Keratinocyte (primary cell): ENCODE measurements at regions not wholly inside any gene's neighbourhood (a gene's known extent, or its start where the extent isn't known, plus 50 kb on each side); places are given as distances from the start of the nearest gene placed in this dataset.

Source experiments
- DNase-seq: peaks from one replicate; pipeline ENCODE4 v3.0.0-alpha.2; 2011; ENCODE audit warnings: low read depth, missing footprints, low spot score
- FAIRE-seq: peaks from 2 replicates; lab custom pipeline; 2011; peaks lifted over from hg19 to GRCh38; lab: Jason Lieb, UNC
- H2AFZ ChIP-seq: 2 replicates; pipeline ENCODE4 v1.6.0; 2012; ENCODE audit warnings: low read length, control low read depth, inconsistent platforms; ENCODE audit not compliant: control insufficient read depth
- H3K27ac ChIP-seq: 2 replicates; pipeline ENCODE4 v1.5.1; 2011; ENCODE audit warnings: low read length; ENCODE audit not compliant: control insufficient read depth, insufficient read depth
- H3K27me3 ChIP-seq: 3 replicates; pipeline ENCODE4 v1.6.0; 2011; ENCODE audit warnings: low read length; ENCODE audit not compliant: control insufficient read depth, insufficient read depth; ENCODE audit errors: extremely low read depth
- H3K36me3 ChIP-seq, 2 experiments: 2 replicates in 1 of 2; 3 replicates in 1 of 2; pipeline ENCODE4 v1.5.1; 2011; ENCODE audit warnings: low read length in 2 of 2, mild to moderate bottlenecking in 1 of 2; ENCODE audit not compliant: control insufficient read depth in 2 of 2, insufficient read depth in 2 of 2; ENCODE audit errors: extremely low read depth in 1 of 2
- H3K4me1 ChIP-seq: 3 replicates; pipeline ENCODE4 v1.5.1; 2011; ENCODE audit warnings: low read length; ENCODE audit not compliant: control insufficient read depth, insufficient read depth; ENCODE audit errors: extremely low read depth
- H3K4me2 ChIP-seq: 3 replicates; pipeline ENCODE4 v1.6.0; 2011; ENCODE audit warnings: low read depth, low read length; ENCODE audit not compliant: control insufficient read depth, insufficient read depth; ENCODE audit errors: extremely low read depth
- H3K4me3 ChIP-seq, 3 experiments: fragments of 200-600 bp in 1 of 3; sonication (generic) in 1 of 3; 2 replicates in 2 of 3; 3 replicates in 1 of 3; pipeline ENCODE4 v1.5.1; 2011 to 2016; ENCODE audit warnings: low read length in 3 of 3, mild to moderate bottlenecking in 3 of 3, control low read depth in 2 of 3, inconsistent platforms in 1 of 3, low read depth in 1 of 3, mixed read lengths in 1 of 3, mixed run types in 1 of 3, moderate library complexity in 1 of 3; ENCODE audit not compliant: control insufficient read depth in 2 of 3, insufficient read depth in 2 of 3; ENCODE audit errors: extremely low read depth in 1 of 3
- H3K79me2 ChIP-seq: 2 replicates; pipeline ENCODE4 v1.6.0; 2012; ENCODE audit warnings: low read length; ENCODE audit not compliant: control insufficient read depth, insufficient read depth
- H3K9ac ChIP-seq: 3 replicates; pipeline ENCODE4 v1.6.0; 2011; ENCODE audit warnings: low read length; ENCODE audit not compliant: control insufficient read depth, insufficient read depth; ENCODE audit errors: extremely low read depth
- H3K9me1 ChIP-seq: 3 replicates; pipeline ENCODE4 v1.6.0; 2011; ENCODE audit warnings: low read length; ENCODE audit not compliant: control insufficient read depth, insufficient read depth; ENCODE audit errors: extremely low read depth
- H3K9me3 ChIP-seq: 2 replicates; pipeline ENCODE4 v1.5.1; 2012; ENCODE audit warnings: low read depth, low read length; ENCODE audit not compliant: control insufficient read depth
- H4K20me1 ChIP-seq: 3 replicates; pipeline ENCODE4 v1.6.0; 2011; ENCODE audit warnings: low read length; ENCODE audit not compliant: control insufficient read depth, insufficient read depth; ENCODE audit errors: extremely low read depth
- EZH2 ChIP-seq: IDR thresholded peaks from one replicate; pipeline ENCODE4 v1.6.1; 2012; ENCODE audit warnings: inconsistent platforms, mild to moderate bottlenecking, low read length, moderate library complexity
- dilution Hi-C: fragments of 300-500 bp; cut with MboI; formaldehyde crosslinking; loops from one replicate; pipeline ENCODE4 v1.7.0; 2020; ENCODE audit warnings: low sequenced_read_pairs; ENCODE audit not compliant: extremely low pct_ligation_motif_present
- TF ChIP-seq, protein P1 (sequence below), 3 experiments: IDR thresholded peaks in 1 of 3; conservative IDR thresholded peaks in 1 of 3; optimal IDR thresholded peaks in 1 of 3; 2 replicates in 2 of 3; 3 replicates in 1 of 3; pipeline versions ENCODE3 to v1.5.1; 2011; ENCODE audit warnings: low read length in 3 of 3, mild to moderate bottlenecking in 3 of 3, moderate library complexity in 2 of 3, control low read depth in 1 of 3, inconsistent platforms in 1 of 3; ENCODE audit not compliant: insufficient read depth in 2 of 3; ENCODE audit errors: extremely low read depth in 1 of 3

DNA sequence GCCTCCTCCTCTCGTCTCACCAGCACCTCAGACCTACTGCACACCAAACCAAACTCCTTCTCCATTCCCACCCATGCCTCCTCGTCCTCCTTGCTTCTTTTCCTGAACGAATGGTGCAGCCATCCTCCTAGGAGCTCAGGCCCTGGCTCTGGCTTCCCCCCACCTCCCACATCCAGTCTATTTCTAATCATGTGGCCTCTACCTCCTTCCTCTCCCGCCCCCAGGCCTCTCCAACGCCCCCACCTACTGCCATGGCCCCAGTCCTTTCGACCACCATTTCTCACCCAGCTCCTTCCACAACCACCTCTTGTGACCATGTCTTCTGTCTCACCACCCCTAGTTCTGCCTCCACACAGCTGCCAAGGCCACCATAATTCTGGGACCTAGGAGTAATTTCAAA, 127.1 kb downstream of the PJA1 start:
- FAIRE-seq: no peak
- H4K20me1 ChIP-seq: no peaks in the 10 kb centered on the region
- no peaks in the 10 kb centered on the region for H3K36me3 ChIP-seq
- no peaks in the 10 kb centered on the region for H3K79me2 ChIP-seq
- H2AFZ ChIP-seq: no peak overlapping the region
- H3K9ac ChIP-seq: no peak overlapping the region
- no peaks in the 10 kb centered on the region for H3K27me3 ChIP-seq
- dilution Hi-C loops: no loop called here
- H3K4me3 ChIP-seq: no peak overlapping the region
- no peak for DNase-seq
- peaks cover 3% of the 10 kb centered on the region for H3K4me1 ChIP-seq
- no peaks in the 10 kb centered on the region for H3K9me3 ChIP-seq
- no peak overlapping the region for H3K27ac ChIP-seq
- H3K4me2 ChIP-seq: no peak overlapping the region
- TF ChIP-seq, protein P1, sequence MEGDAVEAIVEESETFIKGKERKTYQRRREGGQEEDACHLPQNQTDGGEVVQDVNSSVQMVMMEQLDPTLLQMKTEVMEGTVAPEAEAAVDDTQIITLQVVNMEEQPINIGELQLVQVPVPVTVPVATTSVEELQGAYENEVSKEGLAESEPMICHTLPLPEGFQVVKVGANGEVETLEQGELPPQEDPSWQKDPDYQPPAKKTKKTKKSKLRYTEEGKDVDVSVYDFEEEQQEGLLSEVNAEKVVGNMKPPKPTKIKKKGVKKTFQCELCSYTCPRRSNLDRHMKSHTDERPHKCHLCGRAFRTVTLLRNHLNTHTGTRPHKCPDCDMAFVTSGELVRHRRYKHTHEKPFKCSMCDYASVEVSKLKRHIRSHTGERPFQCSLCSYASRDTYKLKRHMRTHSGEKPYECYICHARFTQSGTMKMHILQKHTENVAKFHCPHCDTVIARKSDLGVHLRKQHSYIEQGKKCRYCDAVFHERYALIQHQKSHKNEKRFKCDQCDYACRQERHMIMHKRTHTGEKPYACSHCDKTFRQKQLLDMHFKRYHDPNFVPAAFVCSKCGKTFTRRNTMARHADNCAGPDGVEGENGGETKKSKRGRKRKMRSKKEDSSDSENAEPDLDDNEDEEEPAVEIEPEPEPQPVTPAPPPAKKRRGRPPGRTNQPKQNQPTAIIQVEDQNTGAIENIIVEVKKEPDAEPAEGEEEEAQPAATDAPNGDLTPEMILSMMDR (optimal IDR thresholded peaks at IDR 0.05 in 1 of 3, IDR thresholded peaks at IDR 0.05 in 1 of 3, conservative IDR thresholded peaks at IDR 0.05 in 1 of 3; ENCODE audit: extremely low read depth in 1 of 3, insufficient read depth in 2 of 3, low read length in 3 of 3): no peak
- TF ChIP-seq EZH2: no peak
- no peaks in the 10 kb centered on the region for H3K9me1 ChIP-seq

DNA sequence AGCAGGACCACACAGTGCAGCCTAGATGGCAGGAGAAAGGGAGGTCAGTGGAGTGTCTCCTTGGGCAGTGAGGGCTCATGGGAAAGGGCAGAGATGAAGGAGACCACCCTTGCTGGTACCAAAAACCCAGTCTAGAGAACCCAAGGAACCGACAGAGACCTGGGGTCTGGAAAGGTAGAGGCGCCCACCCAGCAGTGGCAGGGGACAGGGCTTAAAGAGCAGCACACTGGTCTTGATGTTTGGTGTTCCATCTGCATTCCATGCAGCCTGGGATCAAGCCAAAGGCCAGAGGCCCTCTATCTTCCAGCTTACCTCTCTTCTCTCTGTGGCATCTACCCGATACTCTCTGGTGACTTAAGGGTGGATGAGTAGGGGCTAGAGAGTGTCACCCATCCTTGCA, 127.5 kb downstream of the PJA1 start:
- TF ChIP-seq, protein P1 (optimal IDR thresholded peaks at IDR 0.05 in 1 of 3, IDR thresholded peaks at IDR 0.05 in 1 of 3, conservative IDR thresholded peaks at IDR 0.05 in 1 of 3; ENCODE audit: extremely low read depth in 1 of 3, insufficient read depth in 2 of 3, low read length in 3 of 3): no peak
- no peak for TF ChIP-seq EZH2
- DNase-seq (no peak), FAIRE-seq (no peak)
- Histone ChIP-seq H3K4me1 (peaks cover 7% of the 10 kb centered on the region), H3K9ac (no peak overlapping the region), H4K20me1 (no peaks in the 10 kb centered on the region), H3K4me2 (no peak overlapping the region), H2AFZ (no peak overlapping the region), H3K27me3 (no peaks in the 10 kb centered on the region), H3K79me2 (no peaks in the 10 kb centered on the region), H3K9me3 (no peaks in the 10 kb centered on the region), H3K36me3 (no peaks in the 10 kb centered on the region), H3K4me3 (no peak overlapping the region), H3K9me1 (no peaks in the 10 kb centered on the region), H3K27ac (no peak overlapping the region)
- dilution Hi-C loops: no loop called here
